ENCODE measurements at regions not wholly inside any gene's neighbourhood (a gene's known extent, or its start where the extent isn't known, plus 50 kb on each side); places are given as distances from the start of the nearest gene placed in this dataset.

DNA sequence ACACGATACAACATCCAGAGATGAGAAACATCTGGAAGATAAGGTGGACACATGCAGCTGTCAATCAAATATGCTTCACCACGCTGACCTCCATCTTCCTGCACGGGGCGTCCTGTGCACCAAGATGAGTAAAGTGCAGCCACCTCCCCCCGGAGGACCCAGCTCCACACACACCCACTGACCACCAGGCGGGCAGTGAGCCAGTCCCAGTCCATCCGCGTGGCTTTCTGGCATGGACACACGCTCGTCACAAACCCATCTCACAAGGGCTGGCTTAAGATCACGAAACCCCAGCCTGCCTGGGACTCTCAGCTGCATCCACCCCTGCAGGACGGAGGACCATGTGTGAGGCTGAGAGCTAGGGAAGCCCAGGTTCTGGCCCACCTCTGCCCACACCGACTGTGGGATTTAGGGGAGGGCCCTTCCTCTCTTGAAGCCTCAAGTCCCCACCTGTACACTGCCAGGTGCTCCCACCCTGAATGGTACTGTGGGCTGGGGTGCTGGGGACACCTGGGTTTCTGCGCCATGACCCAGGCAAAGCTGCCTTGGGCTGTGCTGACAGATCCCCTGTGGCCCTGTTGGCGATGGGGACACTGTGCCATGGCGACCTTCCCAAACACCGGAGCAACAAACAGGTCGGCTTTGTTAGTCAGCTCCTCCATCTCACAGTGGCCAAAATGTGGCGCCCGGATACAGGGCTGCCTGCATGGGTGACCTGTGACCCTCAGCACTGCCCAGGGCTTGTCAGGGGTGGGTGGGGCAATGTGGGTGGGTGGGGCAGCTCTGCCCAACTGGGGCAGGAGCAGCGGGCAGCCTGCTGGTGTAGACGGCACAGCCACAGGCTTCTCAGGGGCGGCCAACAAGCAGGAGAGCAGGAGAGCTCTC is 629.0 kb downstream of the TBC1D22A start:
- DNase-seq (ENCODE audit: low read depth) = no peak

- no peak for DNase-seq (ENCODE audit: low read depth)
Observed at GRCh38 chr22:47390026-47390970, 627.8 kb downstream of the TBC1D22A start.

DNA sequence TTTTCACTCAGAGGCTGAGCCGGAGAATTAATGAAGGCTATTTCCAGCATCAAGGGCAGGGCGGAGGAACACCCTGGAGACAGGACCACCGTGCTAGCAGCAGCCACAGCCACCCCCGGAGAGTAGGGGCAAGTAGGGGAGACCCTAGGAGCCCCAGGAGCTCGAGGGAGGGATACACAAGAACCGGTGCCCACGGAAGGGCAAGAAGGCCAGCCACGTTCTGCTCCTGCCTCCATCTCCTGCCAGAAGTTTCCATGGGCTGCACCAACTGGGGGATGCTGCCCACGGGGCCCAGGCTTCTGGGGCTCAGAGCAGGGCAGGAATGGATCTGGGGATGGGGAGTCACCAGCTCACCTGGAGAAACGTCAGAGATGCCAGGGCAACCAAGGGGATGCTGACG is 626.8 kb downstream of the TBC1D22A start:
- DNase-seq (ENCODE audit: low read depth) = no peak

DNA sequence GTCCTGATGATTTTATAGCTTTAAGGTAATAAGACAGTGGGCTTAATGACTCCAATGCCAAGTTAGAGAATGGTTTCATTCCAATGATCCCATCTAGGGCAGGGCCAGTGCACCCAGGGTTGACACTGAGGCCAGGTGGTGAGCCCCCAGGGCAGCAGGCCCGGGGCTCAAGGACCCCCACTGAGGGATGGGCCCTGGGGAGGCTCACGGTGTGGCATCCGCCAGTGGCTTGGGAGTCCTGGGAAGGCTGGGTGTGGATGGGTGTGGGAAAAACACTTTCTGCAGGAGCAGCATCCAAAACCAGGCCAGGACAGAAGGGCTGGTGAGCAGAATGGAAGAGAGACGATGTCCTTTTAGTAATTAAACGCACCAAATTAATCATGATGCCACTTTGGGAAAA is 626.3 kb downstream of the TBC1D22A start:
- DNase-seq (ENCODE audit: low read depth) = no peak

DNA sequence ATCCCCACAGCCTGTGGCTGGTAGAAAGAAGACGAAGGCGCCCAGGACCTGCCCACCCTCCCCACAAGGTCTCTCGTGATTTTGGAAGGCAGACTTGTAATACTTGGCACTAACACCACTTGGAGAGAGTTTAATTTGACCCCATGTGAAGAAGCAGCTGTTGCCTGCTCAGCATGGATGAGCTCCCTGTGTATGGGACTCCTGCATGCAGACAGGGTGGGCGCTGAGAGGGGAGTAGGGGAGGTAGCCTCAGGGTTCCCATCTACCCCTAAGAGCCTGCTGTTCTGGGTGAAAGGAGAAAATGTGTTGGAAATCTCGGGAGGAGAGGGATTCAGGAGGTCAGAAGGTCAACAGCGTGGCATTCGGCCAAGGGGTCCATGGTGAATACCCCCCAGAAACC is 625.9 kb downstream of the TBC1D22A start:
- DNase-seq (ENCODE audit: low read depth) = no peak

- no peak for DNase-seq (ENCODE audit: low read depth)
Observed at GRCh38 chr22:47386812-47387510, 624.5 kb downstream of the TBC1D22A start.

DNA sequence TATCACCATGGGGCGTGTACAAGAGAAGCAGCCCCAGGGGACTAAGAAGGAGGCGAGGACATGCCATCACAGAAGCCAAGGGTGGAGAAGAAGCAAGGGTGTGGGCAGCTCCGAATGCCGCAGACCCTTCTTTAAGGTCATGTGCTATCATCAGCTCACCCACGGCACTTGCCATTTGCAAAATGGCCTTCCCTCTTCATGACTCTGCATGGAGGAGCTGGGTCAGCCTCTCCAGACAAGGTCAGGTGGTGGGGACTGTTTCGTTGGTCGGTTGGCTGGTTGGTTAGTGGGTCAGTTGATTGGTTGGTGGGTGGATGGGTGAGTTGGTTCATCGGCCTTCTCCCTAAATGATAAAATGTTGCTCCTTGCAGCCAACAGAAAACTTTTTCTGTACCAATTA is 622.5 kb downstream of the TBC1D22A start:
- DNase-seq (ENCODE audit: low read depth) = no peak

DNA sequence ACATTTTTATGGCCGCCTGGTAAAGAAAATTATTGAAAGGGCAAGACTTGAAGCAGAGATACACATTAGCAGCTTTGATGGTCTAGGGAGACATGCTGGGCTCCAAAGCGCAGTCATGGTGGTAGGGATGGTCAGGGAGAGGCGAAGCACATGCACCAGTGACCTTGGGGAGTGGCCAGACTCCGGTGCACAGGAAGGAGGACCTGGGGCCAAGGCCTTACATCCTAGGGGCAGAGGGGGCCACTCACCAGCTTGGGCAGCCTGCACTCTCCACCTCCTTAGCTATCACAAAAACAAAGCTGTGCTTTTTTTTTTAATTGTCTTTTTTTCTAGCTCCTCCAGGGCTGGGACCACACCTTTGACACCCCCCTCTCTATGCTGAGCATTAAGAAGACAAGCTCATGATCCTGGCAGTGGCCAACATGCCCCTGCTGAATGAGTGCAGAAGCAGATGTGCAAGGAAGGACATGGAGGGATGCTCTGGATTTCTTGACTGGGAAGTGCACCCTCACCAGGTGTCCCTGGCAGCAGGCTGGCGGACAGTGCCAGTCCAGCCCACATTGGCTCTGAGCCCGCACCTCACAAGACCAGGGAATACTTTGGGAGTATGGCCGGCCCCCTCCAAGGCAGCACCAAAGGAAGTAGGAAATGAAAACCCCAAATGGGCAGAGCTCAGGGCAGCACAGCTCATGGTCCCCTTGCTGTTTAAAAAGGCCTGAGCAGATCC is 619.9 kb downstream of the TBC1D22A start:
- DNase-seq (ENCODE audit: low read depth) = no peak

- DNase-seq (ENCODE audit: low read depth) = no peak
Observed at GRCh38 chr22:47381240-47381639, 618.8 kb downstream of the TBC1D22A start.

DNA sequence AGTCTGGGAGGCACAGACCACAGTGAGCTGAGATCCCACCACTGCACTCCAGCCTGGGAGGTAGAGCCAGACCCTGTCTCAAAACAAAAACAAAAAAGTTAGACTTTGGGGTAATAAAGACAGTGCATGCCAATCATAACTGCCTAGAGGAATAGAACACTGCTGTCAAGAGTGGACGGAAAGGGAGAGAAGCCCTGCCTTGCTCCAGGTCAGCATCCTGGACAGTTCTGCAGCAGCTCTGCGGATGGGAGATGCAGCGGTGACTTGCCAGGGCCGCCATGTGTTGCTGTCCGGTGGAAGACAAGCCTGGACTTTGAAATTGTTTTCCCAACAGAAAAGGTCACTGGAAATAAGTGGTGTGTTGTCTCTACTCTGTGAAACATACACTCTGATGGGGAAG is 618.2 kb downstream of the TBC1D22A start:
- DNase-seq (ENCODE audit: low read depth) = no peak

DNA sequence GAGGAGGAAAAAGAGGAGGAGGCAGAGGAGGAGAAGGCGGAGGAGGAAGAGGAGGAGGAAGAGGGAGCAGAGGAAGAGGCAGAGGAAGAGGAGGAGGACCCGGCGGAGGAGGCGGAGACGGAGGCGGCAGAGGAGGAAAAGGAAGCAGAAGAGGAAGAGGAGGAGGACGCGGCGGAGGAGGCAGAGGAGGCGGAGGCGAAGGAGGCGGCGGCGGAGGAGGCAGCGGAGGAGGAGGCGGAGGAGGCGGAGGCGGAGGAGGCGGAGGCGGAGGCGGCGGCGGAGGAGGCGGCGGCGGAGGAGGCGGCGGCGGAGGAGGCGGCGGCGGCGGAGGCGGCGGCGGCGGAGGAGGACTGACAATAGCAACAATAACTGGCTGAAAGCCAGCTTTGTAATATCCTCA is 616.6 kb downstream of the TBC1D22A start:
- no peak for DNase-seq (ENCODE audit: low read depth)

- no peak for DNase-seq (ENCODE audit: low read depth)
Observed at GRCh38 chr22:47377926-47378560, 615.6 kb downstream of the TBC1D22A start.

DNA sequence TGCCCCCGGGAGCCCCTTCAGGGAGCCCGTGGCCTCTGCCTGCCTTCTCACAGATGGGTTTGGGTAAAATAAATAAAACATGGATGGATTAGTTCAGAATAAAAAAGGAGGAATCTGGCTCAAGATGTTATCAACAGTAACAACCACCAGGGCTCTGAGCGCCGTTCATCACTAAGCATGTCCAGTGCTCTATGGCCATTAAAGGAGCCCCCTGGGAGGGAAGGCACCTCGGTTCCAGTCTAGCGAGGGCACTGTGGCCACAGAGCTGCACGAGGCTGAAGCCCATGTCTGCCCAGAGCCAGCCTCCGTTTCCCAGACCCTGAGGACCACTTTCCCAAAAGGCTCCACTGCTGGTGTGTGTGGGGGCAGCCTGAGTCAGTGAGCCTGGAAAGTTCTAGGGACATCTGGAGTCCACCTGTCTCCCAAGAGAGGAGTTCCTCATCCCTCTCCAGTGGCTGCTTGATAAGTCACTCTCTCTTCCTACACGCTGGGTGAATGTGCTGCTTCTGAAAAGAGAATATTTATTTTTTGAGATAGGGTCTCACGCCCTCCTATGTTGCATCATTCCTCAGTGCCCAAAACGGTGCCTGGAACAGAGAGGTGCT is 614.6 kb downstream of the TBC1D22A start:
- DNase-seq (ENCODE audit: low read depth) = no peak

GRCh38 chr22:47376322-47376700 is 613.9 kb downstream of the TBC1D22A start:
- no peak for DNase-seq (ENCODE audit: low read depth)

DNA sequence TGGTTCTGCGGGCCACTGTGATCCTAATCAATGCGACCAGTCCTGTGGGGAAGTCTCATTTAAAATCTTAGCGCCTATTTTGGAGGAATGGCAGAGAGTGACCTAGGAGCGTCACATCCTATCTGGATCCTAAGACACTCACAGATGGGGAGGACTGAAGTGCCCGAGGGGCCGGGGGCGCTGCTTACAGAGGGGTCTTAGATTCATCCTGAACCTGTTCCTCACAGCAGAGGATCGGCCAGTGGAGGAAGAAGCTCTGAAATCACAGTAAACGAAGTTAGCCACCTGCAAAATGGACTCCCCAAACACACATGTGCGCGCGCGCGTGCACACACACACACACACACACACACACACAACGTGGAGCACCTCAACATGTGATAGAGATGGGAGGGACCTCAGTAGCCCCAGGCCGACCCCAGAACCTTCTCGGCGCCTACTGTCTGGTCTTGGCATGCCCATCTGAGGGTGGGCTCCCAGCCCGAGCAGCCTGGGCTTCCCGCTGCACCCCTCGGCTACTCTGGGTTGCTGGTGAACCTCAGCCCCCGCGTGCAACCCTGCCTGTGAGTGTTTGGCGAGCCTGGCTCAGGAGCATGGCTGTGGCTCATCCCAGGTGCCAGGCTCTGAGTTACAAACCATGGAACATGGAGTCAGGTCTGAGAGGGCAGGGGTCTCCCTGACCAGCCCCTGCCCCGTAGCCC is 613.3 kb downstream of the TBC1D22A start:
- no peak for DNase-seq (ENCODE audit: low read depth)

DNA sequence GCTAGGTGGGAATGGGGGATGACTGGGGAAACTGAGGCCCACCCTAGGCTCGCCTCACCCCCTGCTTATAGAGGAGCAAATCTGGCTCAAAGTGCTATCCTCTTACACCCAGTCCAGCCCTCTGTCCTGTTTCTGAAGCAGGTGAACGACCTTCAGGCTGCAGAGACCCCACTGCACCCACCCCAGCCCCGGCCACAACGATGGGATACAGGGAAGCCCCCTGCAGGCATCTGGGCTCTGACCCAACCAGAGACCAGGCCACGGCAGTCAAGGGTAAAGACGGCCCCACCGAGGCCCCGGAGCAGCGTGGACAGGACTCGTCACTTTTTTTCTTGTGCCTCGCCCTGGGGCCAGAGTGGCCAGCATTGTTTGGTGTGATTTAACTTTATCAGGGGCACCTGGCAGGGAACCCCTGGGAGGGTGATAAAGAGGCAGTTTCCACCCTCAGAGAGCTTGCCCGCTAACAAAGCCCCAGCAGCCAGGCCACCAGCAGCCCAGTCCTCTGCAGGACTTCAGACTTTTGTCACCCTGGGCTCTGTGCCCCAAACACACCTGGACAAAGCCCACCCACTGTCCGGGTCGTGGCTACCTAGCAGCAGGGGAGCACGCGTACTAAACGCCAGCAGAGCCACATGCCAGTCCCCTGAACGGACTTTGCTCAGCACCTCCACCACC is 612.6 kb downstream of the TBC1D22A start:
- no peak for DNase-seq (ENCODE audit: low read depth)

- DNase-seq (ENCODE audit: low read depth) = no peak
Observed at GRCh38 chr22:47374273-47374771, 611.9 kb downstream of the TBC1D22A start.

GRCh38 chr22:47373648-47374272 is 611.3 kb downstream of the TBC1D22A start:
- no peak for DNase-seq (ENCODE audit: low read depth)

All from GM04503 (cell line).